ES-I3 (cell line): ENCODE measurements at regions not wholly inside any gene's neighbourhood (a gene's known extent, or its start where the extent isn't known, plus 50 kb on each side); places are given as distances from the start of the nearest gene placed in this dataset.

Experiments
- H3K36me3 ChIP-seq: 2 replicates; pipeline ENCODE4 v1.6.1; 2013; ENCODE audit warnings: mild to moderate bottlenecking, low read length, control low read depth, moderate library complexity; ENCODE audit not compliant: insufficient read depth
- H3K4me1 ChIP-seq: 2 replicates; pipeline ENCODE4 v1.6.1; 2013; ENCODE audit warnings: mild to moderate bottlenecking, control low read depth, low read length; ENCODE audit not compliant: insufficient read depth
- H3K9ac ChIP-seq: 2 replicates; pipeline ENCODE4 v1.6.1; 2013; ENCODE audit warnings: low read depth, mild to moderate bottlenecking, low read length, moderate library complexity
- H3K9me3 ChIP-seq: 2 replicates; pipeline ENCODE4 v1.6.1; 2013; ENCODE audit warnings: mild to moderate bottlenecking, low read length, moderate library complexity; ENCODE audit not compliant: control insufficient read depth, insufficient read depth

- Histone ChIP-seq H3K9ac (no peak overlapping the region), H3K4me1 (0 out of 2 replicates have a peak, but pooled peaks cover 8% of the 10 kb centered on the region), H3K36me3 (no peaks in the 10 kb centered on the region), H3K9me3 (no peaks in the 10 kb centered on the region)
These were observed 410.4 kb downstream of the PMP22 start for GRCh38 chr17:14854691-14855090.

DNA sequence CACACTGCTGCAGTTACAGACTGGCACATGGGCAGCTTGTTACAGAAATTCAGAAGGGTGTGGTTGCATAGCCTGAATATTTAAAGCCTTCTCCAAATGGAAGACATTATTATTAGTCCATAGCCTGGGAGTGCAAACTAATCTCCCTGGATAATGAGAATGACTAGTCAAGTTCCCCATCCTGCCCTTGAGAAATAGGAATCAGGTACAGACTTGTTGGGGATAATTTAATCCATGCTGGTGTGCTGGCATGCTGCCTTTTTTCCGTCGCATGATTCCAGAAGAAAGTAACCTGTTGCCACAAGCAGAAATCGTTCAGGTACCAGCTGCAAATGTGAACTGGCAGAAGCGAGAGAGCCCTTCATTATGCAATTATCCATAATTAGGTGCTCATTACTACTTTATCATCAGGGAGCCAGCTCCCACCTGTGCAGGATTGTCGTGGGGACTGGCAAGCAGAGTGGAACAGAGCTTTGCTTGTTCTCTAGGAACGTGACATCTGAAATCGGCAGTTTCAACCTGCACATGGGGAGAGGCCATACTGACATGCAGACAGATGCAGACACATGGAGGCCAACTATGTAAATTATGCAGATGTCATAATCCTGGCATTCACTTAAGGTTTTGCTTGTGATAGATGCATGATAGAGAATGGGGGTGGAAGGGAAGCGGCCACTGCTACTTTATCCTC lies 419.4 kb downstream of the PMP22 start:
- H3K9ac ChIP-seq, result no peak overlapping the region
- H3K36me3 ChIP-seq, result no peaks in the 10 kb centered on the region
- no peaks in the 10 kb centered on the region for H3K4me1 ChIP-seq
- H3K9me3 ChIP-seq, result no peaks in the 10 kb centered on the region

DNA sequence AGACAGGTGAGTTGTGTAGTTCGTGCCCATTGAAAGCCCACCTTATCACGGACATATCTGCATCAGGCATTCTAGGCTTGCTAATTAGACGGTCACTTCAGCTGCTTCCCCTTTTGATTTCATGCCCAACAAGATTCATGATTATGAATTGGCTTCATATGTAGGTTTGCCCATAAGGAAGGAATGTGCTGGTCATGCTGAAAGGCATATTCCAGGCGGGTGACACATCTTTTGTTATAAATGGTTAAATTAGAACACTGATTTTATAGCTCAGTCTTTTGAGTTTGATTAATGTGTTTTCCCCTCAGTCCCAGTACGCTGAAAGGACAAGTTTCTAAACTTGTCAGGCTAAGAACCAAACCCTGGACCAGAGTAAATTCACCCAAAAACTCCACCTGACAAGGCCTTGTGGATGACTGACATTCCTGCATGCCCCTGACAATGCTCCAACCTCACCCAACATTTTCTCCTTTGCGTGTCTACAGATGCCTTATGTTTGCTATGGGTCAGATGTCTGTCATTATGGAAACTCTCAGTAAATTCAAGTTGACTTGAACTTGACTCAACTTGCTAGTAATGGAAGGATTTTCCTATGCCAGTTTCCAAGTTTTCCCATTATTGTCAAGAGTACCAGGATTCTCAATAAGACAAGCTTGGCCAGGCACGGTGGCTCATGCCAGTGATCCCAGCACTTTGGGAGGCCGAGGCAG lies 421.9 kb downstream of the PMP22 start:
- Histone ChIP-seq H3K9ac (no peak overlapping the region), H3K36me3 (no peaks in the 10 kb centered on the region), H3K9me3 (no peaks in the 10 kb centered on the region), H3K4me1 (no peaks in the 10 kb centered on the region)

DNA sequence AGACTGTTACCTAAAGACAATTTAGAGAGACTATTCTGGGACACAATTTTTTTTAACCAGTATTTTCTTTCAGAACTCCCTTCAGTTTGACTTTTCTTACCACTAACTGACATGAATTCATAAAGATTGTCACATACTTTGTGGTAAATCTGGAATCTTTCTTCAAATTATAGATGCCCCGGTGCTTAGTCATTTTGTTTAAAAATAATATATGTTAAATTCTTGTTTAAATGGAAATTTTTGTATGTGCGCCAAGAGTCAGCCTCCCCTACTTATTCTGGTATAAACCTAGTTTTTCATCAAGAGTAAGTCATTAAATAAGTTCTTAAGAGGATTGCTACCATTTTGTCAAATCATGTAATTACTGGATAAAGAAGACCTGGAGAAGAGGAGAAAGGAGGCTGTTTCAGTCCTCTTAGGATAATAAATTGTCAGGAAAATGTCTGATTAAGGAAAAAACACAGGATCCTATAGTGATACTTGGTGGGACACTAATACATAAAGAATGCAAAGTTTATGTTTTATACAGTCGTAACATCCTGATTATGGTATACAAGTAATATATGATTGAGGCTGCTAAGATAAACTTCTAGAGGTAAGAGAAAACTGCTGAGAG lies 424.4 kb downstream of the PMP22 start:
- Histone ChIP-seq H3K9ac (no peak overlapping the region), H3K9me3 (no peaks in the 10 kb centered on the region; the same call in 1 of the 2 replicates), H3K4me1 (no peaks in the 10 kb centered on the region), H3K36me3 (no peaks in the 10 kb centered on the region)

- H3K36me3 ChIP-seq, result no peaks in the 10 kb centered on the region
- no peaks in the 10 kb centered on the region; the same call in 1 of the 2 replicates for H3K9me3 ChIP-seq
- no peaks in the 10 kb centered on the region for H3K4me1 ChIP-seq
- no peak overlapping the region for H3K9ac ChIP-seq
These were observed 426.6 kb downstream of the PMP22 start for GRCh38 chr17:14838567-14838966.

GRCh38 chr17:14833201-14833785 lies 431.8 kb downstream of the PMP22 start:
- Histone ChIP-seq H3K36me3 (no peaks in the 10 kb centered on the region), H3K9me3 (no peaks in the 10 kb centered on the region; the same call in 1 of the 2 replicates), H3K9ac (no peak overlapping the region), H3K4me1 (no peaks in the 10 kb centered on the region)

GRCh38 chr17:14831491-14831890 lies 433.6 kb downstream of the PMP22 start:
- Histone ChIP-seq H3K9ac (no peak overlapping the region), H3K4me1 (no peaks in the 10 kb centered on the region)

GRCh38 chr17:14827396-14827919 lies 437.7 kb downstream of the PMP22 start:
- no peak overlapping the region for H3K9ac ChIP-seq
- no peaks in the 10 kb centered on the region for H3K36me3 ChIP-seq
- H3K4me1 ChIP-seq, result no peaks in the 10 kb centered on the region
- H3K9me3 ChIP-seq, result peaks cover 4% of the 10 kb centered on the region

More at GRCh38 chr17:14831491-14831890, 433.6 kb downstream of the PMP22 start:
- Histone ChIP-seq H3K36me3 (no peaks in the 10 kb centered on the region), H3K9me3 (no peaks in the 10 kb centered on the region; the same call in 1 of the 2 replicates)

DNA sequence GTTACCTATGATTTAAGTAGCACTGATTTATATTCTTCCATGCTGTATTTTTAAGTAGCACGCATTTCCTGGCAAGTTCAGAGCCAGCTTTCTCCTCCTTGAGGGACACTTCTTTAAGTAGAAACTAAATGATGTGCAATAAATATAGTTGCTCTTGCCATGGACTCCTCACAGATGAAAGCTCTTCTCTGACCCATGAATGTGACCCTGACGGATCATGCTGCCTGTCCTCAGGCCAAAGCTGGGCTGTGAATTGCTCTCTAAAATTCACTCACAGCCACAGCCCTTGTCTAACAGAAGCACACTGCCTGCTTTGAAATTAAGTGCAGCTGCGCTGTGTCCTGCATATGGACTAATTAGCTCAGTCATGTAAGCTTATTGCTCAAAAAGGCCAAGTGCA lies 438.8 kb downstream of the PMP22 start:
- Histone ChIP-seq H3K9ac (no peak overlapping the region), H3K36me3 (no peaks in the 10 kb centered on the region), H3K4me1 (no peaks in the 10 kb centered on the region), H3K9me3 (peaks cover 4% of the 10 kb centered on the region)

DNA sequence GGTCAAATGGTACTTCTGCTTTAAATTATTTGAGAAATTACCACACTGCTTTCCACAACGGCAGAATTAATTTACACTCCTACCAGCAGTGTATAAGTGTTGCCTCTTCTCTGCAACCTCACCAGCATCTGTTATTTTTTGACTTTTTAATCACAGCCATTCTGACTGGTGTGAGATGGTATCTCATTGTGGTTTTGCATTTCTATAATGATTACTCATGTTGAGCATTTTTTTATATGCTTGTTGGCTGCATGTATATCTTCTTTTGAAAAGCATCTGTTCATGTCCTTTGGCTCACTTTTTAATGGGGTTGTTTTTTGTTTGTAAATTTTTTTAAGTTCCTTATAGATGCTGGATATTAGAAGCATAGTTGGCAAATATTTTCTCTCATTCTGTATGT lies 446.7 kb downstream of the PMP22 start:
- no peak overlapping the region for H3K9ac ChIP-seq
- no peaks in the 10 kb centered on the region for H3K9me3 ChIP-seq
- H3K36me3 ChIP-seq, result no peaks in the 10 kb centered on the region
- no peaks in the 10 kb centered on the region for H3K4me1 ChIP-seq

- no peaks in the 10 kb centered on the region for H3K36me3 ChIP-seq
- H3K9me3 ChIP-seq, result no peaks in the 10 kb centered on the region
- no peaks in the 10 kb centered on the region for H3K4me1 ChIP-seq
- H3K9ac ChIP-seq, result no peak overlapping the region
These were observed 450.0 kb downstream of the PMP22 start for GRCh38 chr17:14815079-14815478.

- Histone ChIP-seq H3K9me3 (no peaks in the 10 kb centered on the region), H3K4me1 (no peaks in the 10 kb centered on the region), H3K36me3 (no peaks in the 10 kb centered on the region), H3K9ac (no peak overlapping the region)
These were observed 451.3 kb downstream of the PMP22 start for GRCh38 chr17:14813649-14814370.

GRCh38 chr17:14808425-14808824 lies 456.7 kb downstream of the PMP22 start:
- H3K9me3 ChIP-seq, result no peaks in the 10 kb centered on the region
- H3K4me1 ChIP-seq, result no peaks in the 10 kb centered on the region
- no peak overlapping the region for H3K9ac ChIP-seq
- no peaks in the 10 kb centered on the region for H3K36me3 ChIP-seq

- H3K9me3 ChIP-seq, result no peaks in the 10 kb centered on the region
- no peak overlapping the region for H3K9ac ChIP-seq
- no peaks in the 10 kb centered on the region for H3K4me1 ChIP-seq
- H3K36me3 ChIP-seq, result no peaks in the 10 kb centered on the region
These were observed 459.8 kb downstream of the PMP22 start for GRCh38 chr17:14805348-14805747.
